Esophagus muscularis mucosa (tissue), 4 donors: ENCODE measurements at regions not wholly inside any gene's neighbourhood (a gene's known extent, or its start where the extent isn't known, plus 50 kb on each side); places are given as distances from the start of the nearest gene placed in this dataset.

Experiments
- EP300 ChIP-seq: sonication (generic); formaldehyde crosslinking; IDR thresholded peaks from one replicate; pipeline ENCODE4 v1.6.1; 2017; ENCODE audit warnings: antibody characterized with exemption
- POLR2A ChIP-seq: fragments of 450-650 bp; IDR thresholded peaks from one replicate; pipeline ENCODE4 v1.6.1; 2017; ENCODE audit warnings: antibody characterized with exemption, moderate library complexity, mild to moderate bottlenecking, low read depth
- POLR2AphosphoS5 ChIP-seq, 2 donors: sonication (generic); formaldehyde crosslinking; IDR thresholded peaks; one replicate each; pipeline ENCODE4 v1.6.1; 2017; ENCODE audit warnings: antibody characterized with exemption in 2 of 2
- TF ChIP-seq, protein P1 (sequence below), 3 experiments: fragments of 200-600 bp in 2 of 3; fragments of 450-650 bp in 1 of 3; sonication (generic) in 2 of 3; IDR thresholded peaks; one replicate each; pipeline ENCODE4 v1.5.1; 2017 to 2019; ENCODE audit warnings: antibody characterized with exemption in 3 of 3, mild to moderate bottlenecking in 2 of 3, moderate library complexity in 1 of 3

DNA sequence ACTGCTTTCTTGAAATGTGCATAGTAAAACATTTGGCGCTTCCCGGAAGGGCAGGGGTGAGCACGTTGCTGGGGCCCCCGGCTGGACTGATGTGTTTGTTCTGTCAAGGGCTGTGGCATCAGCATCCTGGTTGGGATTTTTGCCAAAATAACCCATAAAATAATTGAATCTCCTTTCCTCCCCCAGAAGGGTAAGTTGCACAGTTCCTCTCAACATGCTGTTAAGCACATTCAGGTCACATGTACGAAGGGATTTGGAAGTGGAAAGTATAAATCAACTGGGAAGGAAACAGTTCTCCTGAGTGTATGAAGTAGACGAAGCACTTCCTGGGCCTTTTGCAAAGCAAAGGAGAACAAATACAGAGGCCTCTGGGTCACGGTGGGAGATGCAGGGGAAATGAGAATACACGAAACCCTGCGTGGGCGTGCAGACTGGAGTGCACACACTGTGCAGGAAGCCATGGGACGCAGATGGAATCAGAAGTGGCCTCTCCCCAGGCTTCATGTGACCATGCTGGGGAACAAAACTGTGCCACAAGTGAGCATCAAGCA, 183.9 kb downstream of the LPIN1 start:
- TF ChIP-seq, protein P1, sequence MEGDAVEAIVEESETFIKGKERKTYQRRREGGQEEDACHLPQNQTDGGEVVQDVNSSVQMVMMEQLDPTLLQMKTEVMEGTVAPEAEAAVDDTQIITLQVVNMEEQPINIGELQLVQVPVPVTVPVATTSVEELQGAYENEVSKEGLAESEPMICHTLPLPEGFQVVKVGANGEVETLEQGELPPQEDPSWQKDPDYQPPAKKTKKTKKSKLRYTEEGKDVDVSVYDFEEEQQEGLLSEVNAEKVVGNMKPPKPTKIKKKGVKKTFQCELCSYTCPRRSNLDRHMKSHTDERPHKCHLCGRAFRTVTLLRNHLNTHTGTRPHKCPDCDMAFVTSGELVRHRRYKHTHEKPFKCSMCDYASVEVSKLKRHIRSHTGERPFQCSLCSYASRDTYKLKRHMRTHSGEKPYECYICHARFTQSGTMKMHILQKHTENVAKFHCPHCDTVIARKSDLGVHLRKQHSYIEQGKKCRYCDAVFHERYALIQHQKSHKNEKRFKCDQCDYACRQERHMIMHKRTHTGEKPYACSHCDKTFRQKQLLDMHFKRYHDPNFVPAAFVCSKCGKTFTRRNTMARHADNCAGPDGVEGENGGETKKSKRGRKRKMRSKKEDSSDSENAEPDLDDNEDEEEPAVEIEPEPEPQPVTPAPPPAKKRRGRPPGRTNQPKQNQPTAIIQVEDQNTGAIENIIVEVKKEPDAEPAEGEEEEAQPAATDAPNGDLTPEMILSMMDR (IDR thresholded peaks at IDR 0.05) = no peak
- TF ChIP-seq EP300 (no peak), POLR2A (no peak), POLR2AphosphoS5 (IDR thresholded peaks at IDR 0.05) (no peak)
